PFSK-1 (cell line): ENCODE measurements at regions not wholly inside any gene's neighbourhood (a gene's known extent, or its start where the extent isn't known, plus 50 kb on each side); places are given as distances from the start of the nearest gene placed in this dataset.

ENCODE experiments used
- FOXP2 ChIP-seq: optimal IDR thresholded peaks from 2 replicates; pipeline ENCODE3; 2011; ENCODE audit warnings: borderline replicate concordance, control low read depth, inconsistent platforms; ENCODE audit not compliant: insufficient read depth; ENCODE audit errors: extremely low read length, extremely low read depth
- POLR2AphosphoS5 ChIP-seq: IDR thresholded peaks from 2 replicates; pipeline ENCODE4 v1.6.1; 2012; ENCODE audit warnings: low read depth, mild to moderate bottlenecking, control low read depth, low read length, moderate library complexity
- SIN3A ChIP-seq: IDR thresholded peaks from 2 replicates; pipeline ENCODE4 v1.6.1; 2012; ENCODE audit warnings: mild to moderate bottlenecking, low read length, moderate library complexity, borderline replicate concordance; ENCODE audit not compliant: insufficient read depth
- TAF1 ChIP-seq: IDR thresholded peaks from 2 replicates; pipeline ENCODE4 v1.6.1; 2012; ENCODE audit warnings: low read length, control low read depth, borderline replicate concordance; ENCODE audit not compliant: insufficient read depth
- TF ChIP-seq, protein P1 (sequence below), 2 experiments: IDR thresholded peaks; 2 replicates each; pipeline versions ENCODE4 v1.6.1 to v1.8.0; 2011 to 2012; ENCODE audit warnings: low read depth in 2 of 2, low read length in 2 of 2, control low read depth in 1 of 2, inconsistent platforms in 1 of 2, mild to moderate bottlenecking in 1 of 2, moderate library complexity in 1 of 2; ENCODE audit not compliant: insufficient read depth in 1 of 2

DNA sequence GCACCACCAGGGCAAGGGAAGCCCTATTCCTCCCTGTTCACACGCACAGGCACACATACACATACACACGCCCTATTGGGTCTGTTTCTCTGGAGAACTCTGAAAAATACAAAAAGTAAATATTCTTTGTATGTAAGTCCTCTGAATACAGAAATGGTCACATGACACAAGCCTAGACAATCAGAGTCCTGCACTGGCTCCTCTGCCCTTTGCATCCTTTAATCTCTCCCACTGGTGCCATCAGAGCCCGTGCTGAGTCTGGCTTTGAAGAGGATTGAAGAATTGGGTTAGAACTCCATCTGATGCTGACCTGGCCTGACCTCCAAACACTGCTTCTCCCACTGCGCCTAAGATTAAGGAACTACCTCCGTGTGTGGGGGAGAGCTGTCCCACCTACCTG, 273.2 kb upstream of the TBX3 start:
- TF ChIP-seq POLR2AphosphoS5: no peak
- TF ChIP-seq FOXP2: no peak
- TF ChIP-seq SIN3A: no peak
- no peak for TF ChIP-seq TAF1
- TF ChIP-seq, protein P1, sequence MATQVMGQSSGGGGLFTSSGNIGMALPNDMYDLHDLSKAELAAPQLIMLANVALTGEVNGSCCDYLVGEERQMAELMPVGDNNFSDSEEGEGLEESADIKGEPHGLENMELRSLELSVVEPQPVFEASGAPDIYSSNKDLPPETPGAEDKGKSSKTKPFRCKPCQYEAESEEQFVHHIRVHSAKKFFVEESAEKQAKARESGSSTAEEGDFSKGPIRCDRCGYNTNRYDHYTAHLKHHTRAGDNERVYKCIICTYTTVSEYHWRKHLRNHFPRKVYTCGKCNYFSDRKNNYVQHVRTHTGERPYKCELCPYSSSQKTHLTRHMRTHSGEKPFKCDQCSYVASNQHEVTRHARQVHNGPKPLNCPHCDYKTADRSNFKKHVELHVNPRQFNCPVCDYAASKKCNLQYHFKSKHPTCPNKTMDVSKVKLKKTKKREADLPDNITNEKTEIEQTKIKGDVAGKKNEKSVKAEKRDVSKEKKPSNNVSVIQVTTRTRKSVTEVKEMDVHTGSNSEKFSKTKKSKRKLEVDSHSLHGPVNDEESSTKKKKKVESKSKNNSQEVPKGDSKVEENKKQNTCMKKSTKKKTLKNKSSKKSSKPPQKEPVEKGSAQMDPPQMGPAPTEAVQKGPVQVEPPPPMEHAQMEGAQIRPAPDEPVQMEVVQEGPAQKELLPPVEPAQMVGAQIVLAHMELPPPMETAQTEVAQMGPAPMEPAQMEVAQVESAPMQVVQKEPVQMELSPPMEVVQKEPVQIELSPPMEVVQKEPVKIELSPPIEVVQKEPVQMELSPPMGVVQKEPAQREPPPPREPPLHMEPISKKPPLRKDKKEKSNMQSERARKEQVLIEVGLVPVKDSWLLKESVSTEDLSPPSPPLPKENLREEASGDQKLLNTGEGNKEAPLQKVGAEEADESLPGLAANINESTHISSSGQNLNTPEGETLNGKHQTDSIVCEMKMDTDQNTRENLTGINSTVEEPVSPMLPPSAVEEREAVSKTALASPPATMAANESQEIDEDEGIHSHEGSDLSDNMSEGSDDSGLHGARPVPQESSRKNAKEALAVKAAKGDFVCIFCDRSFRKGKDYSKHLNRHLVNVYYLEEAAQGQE (IDR thresholded peaks at IDR 0.05; ENCODE audit: insufficient read depth in 1 of 2, low read depth in 2 of 2, low read length in 2 of 2): no peak

DNA sequence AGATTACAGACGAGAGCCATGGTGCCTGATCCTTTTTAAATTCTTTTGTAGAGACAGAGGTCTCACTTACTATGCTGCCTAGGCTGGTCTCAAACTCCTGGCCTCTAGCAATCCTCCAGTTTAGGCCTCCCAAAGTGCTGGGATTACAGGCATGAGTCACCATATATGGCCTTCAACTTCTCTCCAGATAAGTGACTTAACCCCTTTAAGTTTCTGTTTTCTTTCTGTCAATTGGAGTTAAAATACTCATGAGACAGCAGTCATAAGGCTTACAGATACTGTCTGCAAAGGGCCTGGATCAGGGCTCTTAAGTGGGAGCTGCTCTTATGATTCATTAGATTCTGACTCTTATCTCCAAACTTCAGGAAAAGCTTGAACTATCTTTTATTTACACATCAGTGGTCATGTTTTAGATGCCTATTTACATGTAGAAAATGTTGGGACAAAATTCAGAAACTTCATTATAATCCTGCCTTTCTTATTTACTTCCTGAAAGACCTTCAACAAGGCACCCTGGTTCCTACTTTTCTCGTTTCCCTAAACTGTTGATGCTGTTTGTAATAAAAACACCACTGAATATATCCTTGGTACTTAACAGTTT, 271.5 kb upstream of the TBX3 start:
- TF ChIP-seq FOXP2: no peak
- TF ChIP-seq TAF1: no peak
- TF ChIP-seq, protein P1 (IDR thresholded peaks at IDR 0.05; ENCODE audit: insufficient read depth in 1 of 2, low read depth in 2 of 2, low read length in 2 of 2): no peak
- TF ChIP-seq POLR2AphosphoS5: no peak
- no peak for TF ChIP-seq SIN3A

DNA sequence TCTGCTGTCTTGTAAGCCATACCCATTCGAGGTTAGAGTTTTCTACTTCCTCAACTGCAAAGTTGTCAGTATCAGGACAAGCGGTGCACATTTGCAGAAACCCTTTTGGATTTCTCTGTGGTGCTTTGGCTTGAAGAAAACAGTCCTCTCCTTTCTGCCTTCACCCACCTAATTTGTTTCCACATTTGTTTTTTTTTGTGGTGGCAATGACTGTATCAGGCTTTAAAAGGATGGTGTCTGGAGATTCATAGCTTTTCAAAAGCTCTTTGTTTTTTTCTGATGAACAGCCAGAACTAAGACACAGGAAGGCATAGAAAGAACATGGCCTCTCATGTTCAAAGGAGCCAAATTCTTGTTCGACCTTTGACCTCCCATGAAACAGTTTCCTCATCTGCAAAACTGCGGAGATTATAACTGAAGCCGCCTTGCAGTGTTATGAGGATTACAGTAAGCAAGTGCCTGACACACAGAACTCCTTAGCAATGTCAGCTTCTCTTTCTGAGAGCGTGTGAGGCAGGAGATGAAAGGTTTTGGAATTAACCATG, 270.6 kb upstream of the TBX3 start:
- no peak for TF ChIP-seq SIN3A
- no peak for TF ChIP-seq FOXP2
- no peak for TF ChIP-seq TAF1
- TF ChIP-seq POLR2AphosphoS5: no peak
- TF ChIP-seq, protein P1 (IDR thresholded peaks at IDR 0.05; ENCODE audit: insufficient read depth in 1 of 2, low read depth in 2 of 2, low read length in 2 of 2): no peak

DNA sequence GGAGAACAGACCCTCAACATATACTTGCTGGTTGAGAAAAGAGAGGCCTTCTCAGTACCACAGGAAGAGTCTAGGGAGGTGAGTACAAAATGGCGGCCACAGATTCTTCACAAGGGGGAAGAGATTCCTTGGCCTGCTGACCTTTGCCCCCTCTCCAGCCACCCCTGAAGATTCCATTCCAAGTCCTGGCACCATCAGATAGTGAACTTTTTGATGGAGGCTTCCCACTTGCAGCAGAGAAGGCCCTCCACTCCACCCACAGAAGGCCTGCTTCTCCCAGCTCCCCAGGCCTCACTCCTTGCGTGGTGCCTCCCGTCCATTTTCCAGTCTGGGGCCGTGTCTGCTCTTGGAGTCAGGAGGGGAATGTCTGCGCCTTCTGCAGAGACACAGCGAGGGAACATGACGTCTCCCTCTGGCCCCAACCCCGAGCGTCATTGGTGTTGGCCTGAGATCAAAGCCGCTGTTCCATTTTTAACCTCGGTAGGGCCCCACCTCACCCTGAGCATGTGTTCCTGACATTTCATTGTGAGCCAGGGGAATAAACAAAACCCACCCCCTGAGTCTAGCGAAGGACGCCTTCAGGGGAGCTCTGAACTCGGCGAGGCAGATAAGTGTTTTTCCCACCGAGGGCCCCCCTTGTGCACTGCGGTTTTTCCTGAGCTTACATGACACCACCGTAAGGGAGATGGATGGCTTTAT, 268.7 kb upstream of the TBX3 start:
- TF ChIP-seq FOXP2: no peak
- TF ChIP-seq, protein P1 (IDR thresholded peaks at IDR 0.05; ENCODE audit: insufficient read depth in 1 of 2, low read depth in 2 of 2, low read length in 2 of 2): no peak
- TF ChIP-seq SIN3A: no peak
- TF ChIP-seq TAF1: no peak
- no peak for TF ChIP-seq POLR2AphosphoS5
